ENCODE measurements at regions not wholly inside any gene's neighbourhood (a gene's known extent, or its start where the extent isn't known, plus 50 kb on each side); places are given as distances from the start of the nearest gene placed in this dataset.

GRCh38 chr7:106966121-106966520 is 78.4 kb upstream of the PRKAR2B start:
- no peak overlapping the region for H3K4me3 ChIP-seq
- no peak overlapping the region for H3K27ac ChIP-seq
- 83% methylated on average over 2 of the region's 2 CpGs for WGBS
- no peaks in the 10 kb centered on the region for H3K27me3 ChIP-seq (replicated peaks; ENCODE audit: insufficient read depth)
- H3K4me1 ChIP-seq (replicated peaks) = no peaks in the 10 kb centered on the region
- intact Hi-C loops (cut with DNase I) = loop anchor here (10.0 kb wide), 1 partner anchor 59 kb away; no protein-coding TSS in a partner anchor
- DNase-seq (ENCODE audit: low spot score) = no peak
- no peaks in the 10 kb centered on the region for H3K36me3 ChIP-seq
- no peak for TF ChIP-seq POLR2A (IDR thresholded peaks at IDR 0.05)
- no peak for TF ChIP-seq CTCF (IDR thresholded peaks at IDR 0.05)
- no peak for TF ChIP-seq POLR2AphosphoS5 (IDR thresholded peaks at IDR 0.05)
- H3K9me3 ChIP-seq = no peaks in the 10 kb centered on the region

- TF ChIP-seq POLR2A (IDR thresholded peaks at IDR 0.05) = no peak
- no peak for TF ChIP-seq CTCF (IDR thresholded peaks at IDR 0.05)
- TF ChIP-seq POLR2AphosphoS5 (IDR thresholded peaks at IDR 0.05) = no peak
- Histone ChIP-seq H3K27ac (no peak overlapping the region), H3K4me1 (replicated peaks) (no peaks in the 10 kb centered on the region), H3K27me3 (replicated peaks; ENCODE audit: insufficient read depth) (no peaks in the 10 kb centered on the region), H3K36me3 (no peaks in the 10 kb centered on the region), H3K9me3 (no peaks in the 10 kb centered on the region), H3K4me3 (no peak overlapping the region)
- no peak for DNase-seq (ENCODE audit: low spot score)
- WGBS = 82% methylated on average over 5 of the region's 5 CpGs
- intact Hi-C loops (cut with DNase I) = loop anchor here (10.0 kb wide), 1 partner anchor 57 kb away; no protein-coding TSS in a partner anchor
These were observed 76.3 kb upstream of the PRKAR2B start for GRCh38 chr7:106968160-106968559.

DNA sequence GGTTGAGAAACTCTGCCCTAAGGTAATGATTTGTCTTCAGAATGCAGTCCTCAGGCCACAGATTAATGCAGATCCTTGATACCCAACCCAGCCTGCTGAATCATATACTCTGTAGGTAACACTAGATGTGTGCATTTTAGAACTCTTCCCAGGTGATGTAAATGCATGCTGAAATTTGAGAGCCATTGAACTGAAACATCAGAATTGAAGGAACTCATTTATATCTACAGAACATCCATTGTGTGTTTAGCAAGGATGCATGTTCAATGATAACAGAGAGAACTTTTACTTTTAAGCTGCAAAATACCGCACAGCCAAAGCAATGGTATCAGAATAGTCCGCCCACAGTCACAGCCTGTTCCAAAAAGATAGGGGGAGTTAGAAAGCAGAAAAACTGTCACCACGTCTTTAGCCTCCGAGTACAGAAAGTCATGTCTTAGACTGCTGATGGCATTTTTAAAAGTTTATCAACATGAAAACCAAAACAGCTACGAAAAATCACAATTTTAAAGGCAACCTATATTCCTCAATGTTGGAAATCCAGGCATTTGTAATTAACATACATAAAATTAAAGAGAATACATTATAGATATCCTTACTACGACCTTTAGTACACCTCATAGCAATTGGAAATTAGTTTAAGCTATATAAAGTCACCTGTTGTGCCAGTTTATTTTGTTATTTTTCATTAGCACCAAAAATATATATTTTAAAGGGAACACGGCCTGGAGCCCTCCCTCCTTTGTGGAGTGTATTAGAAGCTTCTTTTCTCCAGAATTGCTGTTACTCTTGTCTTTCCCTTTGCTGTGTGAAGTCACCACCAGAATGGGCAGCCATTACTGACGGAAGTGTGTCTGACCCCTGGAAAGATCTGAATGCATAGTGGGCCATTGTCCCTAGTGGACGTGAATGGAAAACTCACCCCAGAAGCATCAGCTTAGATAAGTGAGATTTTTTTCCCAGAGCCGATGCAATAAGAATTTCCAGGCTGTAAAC is 65.8 kb upstream of the PRKAR2B start:
- H3K27ac ChIP-seq = no peak overlapping the region
- 83% methylated on average over 10 of the region's 10 CpGs for WGBS

DNA sequence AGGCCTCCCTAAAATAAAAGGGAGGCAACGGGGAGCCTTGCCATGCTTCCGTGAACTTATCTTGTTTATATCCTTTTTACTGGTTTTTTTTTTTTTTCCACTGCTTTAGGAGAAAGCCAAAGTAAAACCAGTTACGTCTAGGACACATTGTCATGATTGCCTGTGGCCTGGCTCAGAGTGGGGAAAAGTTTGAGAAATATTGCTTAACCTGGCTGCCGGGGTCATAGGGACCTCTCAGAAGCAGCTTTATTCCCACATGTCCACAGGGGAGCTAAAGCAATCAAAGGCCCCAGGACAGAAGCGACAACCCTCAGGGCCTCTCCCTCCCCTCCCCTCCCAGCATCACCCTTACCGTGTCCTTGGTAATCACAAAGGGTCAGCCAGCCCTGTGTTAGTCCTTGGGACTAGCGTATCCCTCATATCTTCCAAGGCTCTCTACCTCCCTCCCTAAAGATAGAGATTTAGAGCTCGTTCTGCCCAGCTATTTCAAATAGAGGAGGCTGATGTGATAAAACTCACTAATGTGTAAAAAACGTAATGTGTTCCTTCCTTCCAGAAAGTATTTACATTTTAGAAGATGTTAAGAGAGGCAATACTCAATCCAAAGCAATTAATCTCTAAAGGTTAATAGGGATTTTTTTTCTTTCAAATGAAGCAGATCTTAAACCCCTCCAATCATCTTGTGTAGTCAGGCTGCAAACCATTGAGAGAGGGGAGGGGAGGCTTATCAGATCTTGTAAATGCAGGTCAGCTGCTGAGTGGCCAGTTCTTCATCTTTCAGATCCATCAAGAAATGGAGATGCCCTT is 64.8 kb upstream of the PRKAR2B start:
- H3K27ac ChIP-seq = no peak overlapping the region
- no peak for DNase-seq (ENCODE audit: low spot score)
- no peak overlapping the region for H3K4me3 ChIP-seq
- intact Hi-C loops (cut with DNase I) = loop anchor here (5.0 kb wide), 1 partner anchor 108 kb away; no protein-coding TSS in a partner anchor
- no peak for TF ChIP-seq CTCF (IDR thresholded peaks at IDR 0.05)
- no peak for TF ChIP-seq POLR2AphosphoS5 (IDR thresholded peaks at IDR 0.05)
- no peak for TF ChIP-seq POLR2A (IDR thresholded peaks at IDR 0.05)
- no peaks in the 10 kb centered on the region for H3K36me3 ChIP-seq
- WGBS = 51% methylated on average over 9 of the region's 9 CpGs
- H3K9me3 ChIP-seq = no peaks in the 10 kb centered on the region
- no peaks in the 10 kb centered on the region for H3K27me3 ChIP-seq (replicated peaks; ENCODE audit: insufficient read depth)
- H3K4me1 ChIP-seq (replicated peaks) = no peaks in the 10 kb centered on the region

More for the DNA sequence above, 65.8 kb upstream of the PRKAR2B start:
- DNase-seq (ENCODE audit: low spot score) = no peak
- TF ChIP-seq CTCF (IDR thresholded peaks at IDR 0.05) = no peak
- TF ChIP-seq POLR2AphosphoS5 (IDR thresholded peaks at IDR 0.05) = no peak
- TF ChIP-seq POLR2A (IDR thresholded peaks at IDR 0.05) = no peak
- no peak overlapping the region for H3K4me3 ChIP-seq
- H3K36me3 ChIP-seq = no peaks in the 10 kb centered on the region
- H3K9me3 ChIP-seq = no peaks in the 10 kb centered on the region
- intact Hi-C loops (cut with DNase I) = loop anchor here (5.0 kb wide), 1 partner anchor 109 kb away; no protein-coding TSS in a partner anchor
- H3K27me3 ChIP-seq (replicated peaks; ENCODE audit: insufficient read depth) = no peaks in the 10 kb centered on the region
- H3K4me1 ChIP-seq (replicated peaks) = no peaks in the 10 kb centered on the region

Data from prostate gland (tissue), 2 donors.